Inferior parietal cortex (tissue), 1 donor: ENCODE measurements at regions not wholly inside any gene's neighbourhood (a gene's known extent, or its start where the extent isn't known, plus 50 kb on each side); places are given as distances from the start of the nearest gene placed in this dataset.

Experiments used
- DNase-seq: peaks from one replicate; pipeline ENCODE4 v3.0.0-alpha.2; 2016; ENCODE audit errors: extremely low spot score

GRCh38 chr6:54440549-54440948 lies 132.3 kb downstream of the TINAG start:
- DNase-seq = no peak

DNA sequence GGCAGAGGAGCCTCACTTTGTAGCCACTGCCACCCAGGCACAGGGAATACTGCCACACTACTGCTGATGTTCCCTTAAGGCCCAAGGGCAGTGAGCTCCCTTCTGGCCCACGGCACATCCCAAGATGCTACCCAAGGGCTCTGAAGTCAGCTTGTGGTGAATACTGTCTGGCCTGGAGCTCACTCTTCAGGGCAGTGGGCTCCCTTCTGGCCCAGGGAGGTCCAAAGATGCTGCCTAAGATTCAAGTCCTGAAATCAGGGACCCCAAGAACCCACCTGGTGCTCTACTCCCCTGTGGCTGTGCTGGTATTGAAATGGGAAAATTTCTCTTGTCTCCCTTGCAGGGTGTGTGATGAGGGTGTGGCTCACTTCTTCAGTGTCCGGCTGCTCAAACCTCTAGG lies 132.8 kb downstream of the TINAG start:
- DNase-seq = no peak

DNA sequence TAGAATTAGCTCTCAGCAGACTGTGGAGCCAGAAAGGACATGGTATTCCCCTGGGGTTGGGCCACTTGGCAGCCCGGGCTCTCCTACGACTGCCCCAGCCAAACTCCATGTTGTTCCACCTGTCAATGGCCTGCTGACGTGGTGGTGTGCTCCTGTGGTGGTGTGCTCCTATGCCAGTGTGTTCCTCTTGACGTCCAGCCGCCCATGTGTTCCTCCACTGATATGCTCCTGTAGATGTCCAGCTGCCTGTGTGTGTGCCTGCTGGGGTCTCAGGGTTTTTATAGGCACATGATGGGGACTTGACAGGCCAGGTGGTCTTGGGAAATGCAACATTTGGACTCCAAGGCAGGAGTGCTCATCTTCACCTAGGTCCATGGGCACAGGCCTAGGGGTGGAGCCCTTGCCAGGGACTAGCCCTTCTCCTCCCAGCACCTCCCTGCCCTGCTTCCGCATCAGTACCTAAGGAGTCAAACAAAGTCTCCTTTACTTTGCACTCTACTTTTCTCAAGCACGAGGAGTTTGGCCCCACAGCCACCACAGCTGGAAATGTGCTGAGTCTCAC lies 133.5 kb downstream of the TINAG start:
- no peak for DNase-seq

DNA sequence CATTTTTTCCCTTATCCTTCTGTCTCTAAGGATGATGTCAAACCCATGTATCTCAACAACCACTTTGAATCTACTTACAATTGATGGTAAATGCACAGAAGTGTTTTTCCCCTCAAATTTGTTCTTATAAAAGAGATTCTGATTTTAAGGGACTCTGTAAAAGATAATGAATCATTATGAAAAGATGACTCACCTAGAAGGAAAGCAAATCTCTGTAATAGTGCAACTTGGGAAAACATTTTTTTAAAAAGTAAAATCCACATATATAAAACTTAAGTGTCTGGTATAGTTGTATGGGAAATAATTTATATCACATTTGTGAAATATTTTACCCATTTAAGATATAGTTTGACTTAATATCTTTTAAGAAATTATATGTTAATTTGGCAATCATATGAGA lies 137.0 kb downstream of the TINAG start:
- DNase-seq = no peak

- DNase-seq = no peak
Measured at GRCh38 chr6:54448617-54449016, 140.4 kb downstream of the TINAG start.

- no peak for DNase-seq
Measured at GRCh38 chr6:54451516-54451915, 143.3 kb downstream of the TINAG start.

- no peak for DNase-seq
Measured at GRCh38 chr6:54463354-54464024, 155.2 kb downstream of the TINAG start.

DNA sequence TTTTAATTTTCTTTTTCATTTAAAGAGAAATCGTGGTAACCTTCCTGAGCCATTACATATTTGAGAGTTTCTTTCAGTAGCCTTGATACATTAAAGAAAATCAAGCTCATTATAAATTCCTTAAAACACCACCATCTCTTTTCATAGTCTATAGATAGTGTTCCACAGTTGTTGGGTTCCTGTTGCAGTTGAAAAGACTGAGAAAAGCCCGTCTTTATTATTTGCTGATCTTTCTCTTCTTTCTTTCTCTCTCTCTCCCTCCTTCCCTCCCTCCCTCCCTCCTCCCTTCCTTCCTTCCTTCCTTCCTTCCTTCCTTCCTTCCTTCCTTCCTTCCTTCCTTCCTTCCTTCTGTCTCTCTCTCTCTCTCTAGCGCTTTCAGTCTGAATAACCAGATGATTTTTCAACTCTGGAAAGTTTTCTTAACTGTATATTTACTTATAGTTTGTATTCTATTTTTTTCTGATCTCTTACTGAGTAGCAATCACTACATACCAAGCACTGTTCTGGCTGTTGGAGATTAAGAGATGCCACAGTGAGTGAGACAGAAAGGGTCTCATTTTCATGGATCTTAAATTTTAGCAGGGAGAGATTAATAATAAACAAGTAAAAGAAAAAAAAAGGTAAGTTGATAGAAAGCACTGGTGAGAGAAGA lies 157.5 kb downstream of the TINAG start:
- DNase-seq = no peak

- no peak for DNase-seq
Measured at GRCh38 chr6:54467384-54467783, 159.1 kb downstream of the TINAG start.

DNA sequence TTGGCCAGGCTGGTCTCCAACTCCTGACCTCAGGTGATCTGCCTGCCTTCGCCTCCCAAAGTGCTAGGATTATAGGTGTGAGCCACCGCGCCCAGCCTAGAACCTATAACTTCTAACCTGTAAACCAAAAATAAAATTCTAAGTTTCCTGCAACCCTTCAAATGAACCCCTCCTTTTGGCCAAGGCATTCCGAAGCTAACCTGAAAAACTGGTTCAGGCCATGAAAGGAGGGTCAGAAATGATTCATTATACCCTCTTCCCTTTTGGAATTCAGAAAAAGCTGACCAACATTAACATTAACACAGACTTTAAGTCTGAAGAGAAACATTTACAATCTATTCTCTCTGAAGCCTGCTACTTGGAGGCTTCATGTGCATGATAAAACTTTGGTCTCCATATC lies 165.1 kb downstream of the TINAG start:
- no peak for DNase-seq

DNA sequence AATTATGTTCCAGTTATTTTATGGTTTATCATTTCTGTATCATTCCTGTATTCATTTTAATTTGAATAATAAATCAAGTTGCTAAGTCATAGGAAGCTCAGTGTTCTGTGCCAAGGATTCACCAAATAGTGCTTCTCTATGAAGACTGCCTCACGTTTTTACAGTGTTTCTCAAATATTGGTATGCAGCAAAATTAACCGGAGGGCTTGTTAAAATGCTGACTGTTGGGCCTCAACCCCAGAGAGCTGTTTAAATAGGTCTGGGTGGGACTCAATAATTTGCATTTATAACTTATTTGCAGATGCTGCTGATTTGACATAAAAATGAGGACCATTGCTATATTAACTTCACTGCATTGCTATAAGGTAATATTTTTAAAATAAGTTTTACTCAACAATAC lies 166.7 kb downstream of the TINAG start:
- DNase-seq = no peak

GRCh38 chr6:54481091-54481490 lies 172.8 kb downstream of the TINAG start:
- no peak for DNase-seq

- no peak for DNase-seq
Measured at GRCh38 chr6:54491431-54491830, 183.2 kb downstream of the TINAG start.

DNA sequence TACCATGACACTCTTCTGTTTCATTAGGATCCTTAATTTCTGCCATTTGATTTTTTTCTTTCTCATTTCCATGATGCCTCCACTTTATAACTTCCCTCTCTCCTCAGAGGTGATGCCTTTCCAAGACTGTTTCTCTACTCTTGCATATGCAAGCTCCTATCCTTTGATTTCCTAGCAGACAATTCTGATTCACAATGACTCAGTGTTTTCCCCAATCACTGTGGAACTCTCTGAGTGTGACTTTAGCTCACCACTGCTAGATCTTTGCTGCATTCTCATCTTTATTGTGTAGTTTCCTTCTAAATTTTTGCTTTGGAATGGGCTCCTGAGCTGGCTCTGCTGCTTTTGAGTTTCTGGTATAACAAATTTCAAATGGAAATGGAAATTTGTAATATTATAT lies 184.9 kb downstream of the TINAG start:
- no peak for DNase-seq

DNA sequence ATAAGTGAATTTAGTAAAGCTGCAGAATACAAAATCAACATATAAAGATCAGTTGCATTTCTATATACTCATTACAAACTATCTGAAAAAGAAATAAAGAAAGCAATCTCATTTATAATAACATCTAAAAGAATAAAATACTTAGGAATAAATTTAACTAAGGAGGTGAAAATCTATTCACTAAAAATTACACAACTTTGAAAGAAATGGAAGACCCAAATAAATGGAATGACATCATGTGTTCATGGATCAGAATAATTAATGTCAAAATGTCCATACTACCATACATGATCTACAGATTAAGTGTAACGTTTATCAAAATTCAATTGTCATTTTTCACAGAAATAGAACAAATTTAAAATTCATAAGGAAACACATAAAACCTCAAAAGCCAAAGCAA lies 194.9 kb downstream of the TINAG start:
- DNase-seq = no peak

- no peak for DNase-seq
Measured at GRCh38 chr6:54515013-54515412, 206.8 kb downstream of the TINAG start.

- no peak for DNase-seq
Measured at GRCh38 chr6:54515713-54516112, 207.5 kb downstream of the TINAG start.

DNA sequence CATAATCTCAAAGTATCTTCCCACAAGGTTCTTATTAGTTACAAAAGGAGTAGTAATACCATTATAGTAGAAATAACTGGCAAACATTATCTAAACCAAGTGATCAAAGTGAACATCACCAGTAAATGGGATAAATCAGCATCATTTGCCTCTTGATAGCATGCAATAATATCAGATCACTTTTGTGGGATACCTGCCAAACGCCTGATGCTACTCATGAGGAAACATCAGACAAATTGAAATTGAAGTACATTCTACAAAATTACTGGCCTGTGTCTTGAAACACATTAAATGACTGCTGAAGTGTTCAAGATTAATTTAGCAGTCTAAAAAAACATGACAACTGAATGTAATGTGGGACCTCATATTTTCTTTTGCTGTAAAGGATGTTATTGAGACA lies 208.1 kb downstream of the TINAG start:
- no peak for DNase-seq

GRCh38 chr6:54519161-54519560 lies 210.9 kb downstream of the TINAG start:
- no peak for DNase-seq

DNA sequence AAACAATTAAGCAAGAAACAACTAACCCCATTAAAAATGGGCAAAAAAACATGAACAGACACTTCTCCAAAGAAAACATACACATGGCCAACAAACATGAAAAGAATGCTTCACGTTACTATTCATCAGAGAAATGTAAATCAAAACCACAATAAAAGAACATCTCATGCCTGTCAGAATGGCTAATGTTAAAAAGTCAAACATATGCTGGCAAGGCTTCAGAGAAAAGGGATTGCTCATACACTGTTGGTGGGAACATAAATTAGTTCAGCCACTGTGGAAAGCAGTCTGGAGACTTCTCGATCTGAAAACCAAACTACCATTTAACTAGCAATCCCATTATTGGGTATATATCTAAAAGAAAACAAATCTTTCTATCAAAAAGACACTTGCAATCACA lies 217.5 kb downstream of the TINAG start:
- no peak for DNase-seq

DNA sequence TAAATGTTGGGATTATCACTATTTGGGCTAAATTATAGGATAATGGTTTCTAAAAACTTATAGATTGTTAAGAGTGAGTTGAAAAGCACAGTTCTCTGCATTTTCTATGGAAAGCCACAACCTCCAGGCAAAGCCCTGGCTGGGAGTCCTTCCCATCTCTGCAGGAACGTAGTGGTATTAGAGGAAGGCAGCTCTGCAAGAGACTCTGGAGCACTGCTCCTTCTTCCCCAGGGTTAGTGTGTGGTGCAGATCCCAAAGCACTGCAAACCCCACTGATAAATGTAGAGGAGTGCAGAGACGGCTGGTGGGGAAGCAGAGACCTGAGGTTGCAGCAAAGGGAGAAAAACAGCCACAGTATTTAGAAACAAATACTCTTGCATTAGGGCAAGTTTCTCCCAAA lies 225.3 kb downstream of the TINAG start:
- no peak for DNase-seq

GRCh38 chr6:54535568-54535967 lies 227.3 kb downstream of the TINAG start:
- DNase-seq = no peak

- no peak for DNase-seq
Measured at GRCh38 chr6:54541541-54541940, 233.3 kb downstream of the TINAG start.

DNA sequence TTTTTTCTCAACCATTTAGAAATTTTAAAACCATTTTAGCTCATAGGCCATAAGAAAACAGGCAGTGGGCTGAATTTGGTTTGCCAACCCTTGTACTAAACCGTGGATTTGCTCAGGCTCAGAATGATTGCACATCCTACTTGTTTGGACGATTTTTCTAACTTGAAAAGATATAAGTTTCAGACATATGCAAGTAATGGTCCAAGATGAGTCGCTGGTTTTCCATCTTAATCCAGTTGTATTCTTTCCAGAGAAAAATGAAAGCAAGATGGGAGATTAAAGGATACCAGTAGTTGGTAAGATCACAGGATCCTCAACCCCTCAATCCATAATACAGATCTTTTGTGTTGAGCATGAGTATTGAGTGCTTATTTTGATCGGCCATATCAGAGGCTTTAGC lies 250.9 kb downstream of the TINAG start:
- DNase-seq = no peak
